Esophagus squamous epithelium (tissue), 4 donors: ENCODE measurements at regions not wholly inside any gene's neighbourhood (a gene's known extent, or its start where the extent isn't known, plus 50 kb on each side); places are given as distances from the start of the nearest gene placed in this dataset.

Experiments used
- CTCF ChIP-seq, 6 experiments: fragments of 450-650 bp in 4 of 6; fragments of 200-600 bp in 2 of 6; sonication (generic) in 2 of 6; IDR thresholded peaks; one replicate each; pipeline ENCODE4 v1.5.1; 2016 to 2019; ENCODE audit warnings: antibody characterized with exemption in 6 of 6, mild to moderate bottlenecking in 4 of 6, moderate library complexity in 4 of 6
- POLR2A ChIP-seq, 4 donors: fragments of 450-650 bp; IDR thresholded peaks; one replicate each; pipeline ENCODE4 v1.6.1; 2017; ENCODE audit warnings: antibody characterized with exemption in 4 of 4, mild to moderate bottlenecking in 4 of 4, moderate library complexity in 3 of 4

- TF ChIP-seq CTCF (IDR thresholded peaks at IDR 0.05) (no peak), POLR2A (IDR thresholded peaks at IDR 0.05) (no peak)
Observed at GRCh38 chr2:133720429-133720828, 152.2 kb upstream of the NCKAP5 start.
